Fibroblast of lung (primary cell): ENCODE measurements at regions not wholly inside any gene's neighbourhood (a gene's known extent, or its start where the extent isn't known, plus 50 kb on each side); places are given as distances from the start of the nearest gene placed in this dataset.

Experiments used
- DNase-seq, 2 donors: peaks; one replicate each; pipeline versions ENCODE4 v3.0.0 to v3.0.0-alpha.2; 2010; ENCODE audit warnings: low read depth in 2 of 2
- H2AFZ ChIP-seq: 2 replicates; pipeline ENCODE4 v1.5.1; 2012; ENCODE audit warnings: low read length, control low read depth, inconsistent platforms
- H3K27ac ChIP-seq: 2 replicates; pipeline ENCODE4 v1.5.1; 2011; ENCODE audit warnings: low read length, control low read depth; ENCODE audit not compliant: insufficient read depth
- H3K27me3 ChIP-seq: 2 replicates; pipeline ENCODE4 v1.5.1; 2011; ENCODE audit warnings: mild to moderate bottlenecking, low read length; ENCODE audit not compliant: control insufficient read depth, insufficient read depth
- H3K36me3 ChIP-seq: 2 replicates; pipeline ENCODE4 v1.5.1; 2011; ENCODE audit warnings: low read length; ENCODE audit not compliant: control insufficient read depth, insufficient read depth
- H3K4me1 ChIP-seq: 2 replicates; pipeline ENCODE4 v1.5.1; 2011; ENCODE audit warnings: low read length; ENCODE audit not compliant: control insufficient read depth, insufficient read depth; ENCODE audit errors: extremely low read depth
- H3K4me2 ChIP-seq: 2 replicates; pipeline ENCODE4 v1.5.1; 2011; ENCODE audit warnings: low read length, control low read depth; ENCODE audit not compliant: insufficient read depth; ENCODE audit errors: extremely low read depth
- H3K4me3 ChIP-seq, 4 experiments: fragments of 200-600 bp in 1 of 4; sonication (generic) in 1 of 4; replicated peaks in 1 of 4; 2 replicates each; pipeline ENCODE4 v1.5.1; 2011 to 2016; ENCODE audit warnings: low read length in 4 of 4, low read depth in 3 of 4, mild to moderate bottlenecking in 3 of 4, control low read depth in 2 of 4, inconsistent platforms in 1 of 4, mixed read lengths in 1 of 4; ENCODE audit not compliant: insufficient read depth in 1 of 4; ENCODE audit errors: control extremely low read depth in 1 of 4
- H3K79me2 ChIP-seq: 2 replicates; pipeline ENCODE4 v1.5.1; 2012; ENCODE audit warnings: mild to moderate bottlenecking, low read length, inconsistent platforms; ENCODE audit not compliant: control insufficient read depth, insufficient read depth
- H3K9ac ChIP-seq: 2 replicates; pipeline ENCODE4 v1.5.1; 2011; ENCODE audit warnings: mild to moderate bottlenecking, low read length, control low read depth; ENCODE audit not compliant: insufficient read depth
- H3K9me3 ChIP-seq: 2 replicates; pipeline ENCODE4 v1.5.1; 2012; ENCODE audit warnings: low read depth, low read length; ENCODE audit not compliant: control insufficient read depth, insufficient read depth
- H4K20me1 ChIP-seq: 2 replicates; pipeline ENCODE4 v1.5.1; 2011; ENCODE audit warnings: low read length; ENCODE audit not compliant: control insufficient read depth, insufficient read depth; ENCODE audit errors: extremely low read depth
- EZH2 ChIP-seq: IDR thresholded peaks from 2 replicates; pipeline ENCODE4 v1.5.1; 2012; ENCODE audit warnings: low read length, control low read depth, mild to moderate bottlenecking; ENCODE audit errors: missing control alignments
- TF ChIP-seq, protein P1 (sequence below), 2 donors: IDR thresholded peaks in 1 of 2; conservative IDR thresholded peaks in 1 of 2; 1 replicate in 1 of 2; 2 replicates in 1 of 2; pipeline ENCODE4 v1.5.1; 2011 to 2012; ENCODE audit warnings: low read length in 2 of 2, control low read depth in 1 of 2, inconsistent platforms in 1 of 2, low read depth in 1 of 2, mild to moderate bottlenecking in 1 of 2

DNA sequence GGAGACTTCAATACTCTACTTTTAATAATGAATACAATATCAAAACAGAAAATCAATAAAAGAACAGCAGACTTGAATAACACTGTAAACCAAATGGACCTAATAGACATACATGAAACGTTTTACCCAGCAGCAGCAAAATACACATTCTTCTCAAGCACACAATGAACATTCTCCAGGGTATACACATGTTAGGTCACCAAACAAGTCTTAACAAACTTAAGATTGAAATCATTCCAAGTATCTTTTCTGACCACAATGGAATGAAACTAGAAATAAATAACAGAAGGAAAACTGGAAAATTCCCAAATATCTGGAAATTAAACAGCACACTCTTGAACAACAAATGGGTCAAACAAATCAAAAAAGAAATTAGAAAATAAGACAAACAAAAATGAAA lies 145.0 kb upstream of the CT83 start:
- no peaks in the 10 kb centered on the region for H3K9me3 ChIP-seq
- no peaks in the 10 kb centered on the region for H3K4me1 ChIP-seq
- no peak overlapping the region for H3K27ac ChIP-seq
- no peak for TF ChIP-seq EZH2
- no peak overlapping the region for H3K4me3 ChIP-seq
- no peak for DNase-seq
- H4K20me1 ChIP-seq: no peaks in the 10 kb centered on the region
- no peaks in the 10 kb centered on the region for H3K27me3 ChIP-seq
- no peak overlapping the region for H2AFZ ChIP-seq
- H3K79me2 ChIP-seq: no peaks in the 10 kb centered on the region
- H3K9ac ChIP-seq: no peak overlapping the region
- no peaks in the 10 kb centered on the region for H3K36me3 ChIP-seq
- no peak overlapping the region for H3K4me2 ChIP-seq

DNA sequence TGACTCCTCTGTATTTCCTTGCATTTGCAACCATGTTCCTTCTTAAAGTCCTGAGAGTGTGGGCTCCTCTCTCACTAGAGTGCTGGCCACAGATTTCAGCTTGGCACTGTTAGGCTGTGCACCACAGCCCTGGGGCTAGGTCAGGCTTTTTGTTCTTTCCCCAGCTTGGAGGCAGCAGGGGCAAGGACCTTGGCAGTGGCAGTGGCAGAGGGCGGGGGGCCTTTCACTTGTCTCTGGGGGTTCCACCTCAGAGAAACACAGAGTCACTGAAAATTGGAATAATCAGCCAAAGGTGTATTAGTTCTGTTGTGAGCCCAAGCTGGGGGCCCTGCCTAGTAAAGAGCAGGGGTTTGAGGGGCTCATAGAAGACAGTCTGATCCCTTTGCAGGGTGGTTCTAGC lies 142.8 kb upstream of the CT83 start:
- H3K9me3 ChIP-seq: no peaks in the 10 kb centered on the region

DNA sequence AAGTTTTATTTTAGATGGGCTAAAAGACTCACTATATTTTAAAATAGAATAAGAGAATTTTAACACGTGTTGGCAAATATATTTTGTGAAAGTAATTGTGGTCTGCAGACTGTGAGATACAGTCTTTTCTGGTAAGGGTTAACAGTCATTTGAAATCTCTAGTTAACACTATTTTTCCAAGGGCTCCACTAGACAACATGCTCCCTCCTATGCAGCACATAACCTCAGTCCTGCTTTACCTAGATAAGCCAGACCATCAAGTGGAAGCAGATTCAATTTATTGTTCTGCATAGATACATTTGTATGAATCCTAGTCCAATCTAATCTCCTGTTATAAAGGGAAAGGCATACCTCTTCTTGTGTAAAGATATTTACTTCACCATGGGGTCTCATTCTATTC lies 133.2 kb upstream of the CT83 start:
- no peak overlapping the region for H3K4me3 ChIP-seq
- no peaks in the 10 kb centered on the region for H3K4me1 ChIP-seq
- H4K20me1 ChIP-seq: no peaks in the 10 kb centered on the region
- no peak overlapping the region for H3K9ac ChIP-seq
- H3K27me3 ChIP-seq: no peaks in the 10 kb centered on the region
- no peaks in the 10 kb centered on the region for H3K79me2 ChIP-seq
- no peak for TF ChIP-seq EZH2
- TF ChIP-seq, protein P1, sequence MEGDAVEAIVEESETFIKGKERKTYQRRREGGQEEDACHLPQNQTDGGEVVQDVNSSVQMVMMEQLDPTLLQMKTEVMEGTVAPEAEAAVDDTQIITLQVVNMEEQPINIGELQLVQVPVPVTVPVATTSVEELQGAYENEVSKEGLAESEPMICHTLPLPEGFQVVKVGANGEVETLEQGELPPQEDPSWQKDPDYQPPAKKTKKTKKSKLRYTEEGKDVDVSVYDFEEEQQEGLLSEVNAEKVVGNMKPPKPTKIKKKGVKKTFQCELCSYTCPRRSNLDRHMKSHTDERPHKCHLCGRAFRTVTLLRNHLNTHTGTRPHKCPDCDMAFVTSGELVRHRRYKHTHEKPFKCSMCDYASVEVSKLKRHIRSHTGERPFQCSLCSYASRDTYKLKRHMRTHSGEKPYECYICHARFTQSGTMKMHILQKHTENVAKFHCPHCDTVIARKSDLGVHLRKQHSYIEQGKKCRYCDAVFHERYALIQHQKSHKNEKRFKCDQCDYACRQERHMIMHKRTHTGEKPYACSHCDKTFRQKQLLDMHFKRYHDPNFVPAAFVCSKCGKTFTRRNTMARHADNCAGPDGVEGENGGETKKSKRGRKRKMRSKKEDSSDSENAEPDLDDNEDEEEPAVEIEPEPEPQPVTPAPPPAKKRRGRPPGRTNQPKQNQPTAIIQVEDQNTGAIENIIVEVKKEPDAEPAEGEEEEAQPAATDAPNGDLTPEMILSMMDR (conservative IDR thresholded peaks at IDR 0.05 in 1 of 2, IDR thresholded peaks at IDR 0.05 in 1 of 2; ENCODE audit: low read depth in 1 of 2, low read length in 2 of 2): no peak
- no peak overlapping the region for H3K4me2 ChIP-seq
- no peaks in the 10 kb centered on the region for H3K36me3 ChIP-seq
- no peak for DNase-seq
- H2AFZ ChIP-seq: no peak overlapping the region
- no peak overlapping the region for H3K27ac ChIP-seq
- no peaks in the 10 kb centered on the region for H3K9me3 ChIP-seq

More for the DNA sequence above, 142.8 kb upstream of the CT83 start:
- H3K27ac ChIP-seq: no peak overlapping the region
- no peak overlapping the region for H3K9ac ChIP-seq
- no peaks in the 10 kb centered on the region for H3K4me1 ChIP-seq
- TF ChIP-seq, protein P1 (conservative IDR thresholded peaks at IDR 0.05 in 1 of 2, IDR thresholded peaks at IDR 0.05 in 1 of 2; ENCODE audit: low read depth in 1 of 2, low read length in 2 of 2): no peak
- TF ChIP-seq EZH2: no peak
- no peak overlapping the region for H3K4me3 ChIP-seq
- H3K79me2 ChIP-seq: no peaks in the 10 kb centered on the region
- no peaks in the 10 kb centered on the region for H3K27me3 ChIP-seq
- no peaks in the 10 kb centered on the region for H4K20me1 ChIP-seq
- H3K36me3 ChIP-seq: no peaks in the 10 kb centered on the region
- DNase-seq: no peak
- H2AFZ ChIP-seq: no peak overlapping the region
- no peak overlapping the region for H3K4me2 ChIP-seq
